GM19452 (cell line): ENCODE measurements at regions not wholly inside any gene's neighbourhood (a gene's known extent, or its start where the extent isn't known, plus 50 kb on each side); places are given as distances from the start of the nearest gene placed in this dataset.
"Not testable (repeated sequence)": the region's sequence is repeated elsewhere in the genome, so short reads cannot be mapped to it uniquely, and the experiment has no call there.

Experiments used
- ATAC-seq: cut with Tn5 transposase; IDR thresholded peaks from one replicate; pipeline ENCODE4 v1.9.1; 2021; ENCODE audit not compliant: unreplicated experiment

- ATAC-seq = no peak
These were observed 164.9 kb upstream of the AGTR1 start for GRCh38 chr3:148532774-148533173.

DNA sequence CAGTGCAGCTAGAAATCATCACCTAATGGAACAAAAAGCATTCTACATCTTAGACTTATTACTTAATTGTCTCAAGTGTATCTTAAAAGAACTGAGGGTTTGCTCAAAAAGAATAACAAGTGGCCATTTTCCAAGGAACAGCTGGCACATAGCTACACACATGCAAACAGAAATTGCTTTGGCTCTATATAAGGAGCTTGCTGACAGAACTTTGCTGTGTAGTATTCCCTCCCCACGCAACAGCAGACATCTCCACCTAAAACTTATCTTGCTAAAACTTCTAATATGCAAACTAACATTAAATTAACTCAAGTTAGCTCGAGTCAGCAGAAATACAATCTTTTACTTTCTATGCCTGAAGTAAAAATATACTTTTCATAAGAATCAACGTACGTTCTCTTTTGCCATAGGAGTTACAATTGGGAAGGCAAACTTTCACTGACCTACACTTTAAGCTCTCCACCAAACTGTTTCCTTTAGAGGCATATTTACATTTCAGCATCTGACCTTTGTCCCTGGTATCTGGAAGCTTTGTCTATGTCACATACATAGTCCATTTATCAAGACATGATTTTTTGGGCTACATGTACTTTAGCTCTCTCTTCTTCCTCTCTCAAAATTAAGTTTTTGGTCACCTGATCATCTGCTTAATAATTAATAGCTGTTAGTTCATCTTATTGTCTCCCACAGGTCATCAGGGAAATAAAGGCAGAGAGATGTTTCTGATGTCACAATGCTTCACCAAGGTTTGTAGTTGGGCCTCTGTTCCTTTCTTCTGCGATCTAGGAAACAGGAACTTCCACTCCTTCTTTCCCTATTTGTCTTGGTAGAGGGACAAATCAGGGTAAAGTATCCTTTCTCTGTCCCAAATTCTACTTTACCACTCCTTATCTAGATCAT, 163.4 kb upstream of the AGTR1 start:
- ATAC-seq = no peak

GRCh38 chr3:148535001-148535400, 162.7 kb upstream of the AGTR1 start:
- ATAC-seq = no peak

GRCh38 chr3:148540266-148540665, 157.4 kb upstream of the AGTR1 start:
- ATAC-seq = no peak

- no peak for ATAC-seq
These were observed 156.9 kb upstream of the AGTR1 start for GRCh38 chr3:148540851-148541250.

- ATAC-seq = no peak
These were observed 150.7 kb upstream of the AGTR1 start for GRCh38 chr3:148546959-148547358.

DNA sequence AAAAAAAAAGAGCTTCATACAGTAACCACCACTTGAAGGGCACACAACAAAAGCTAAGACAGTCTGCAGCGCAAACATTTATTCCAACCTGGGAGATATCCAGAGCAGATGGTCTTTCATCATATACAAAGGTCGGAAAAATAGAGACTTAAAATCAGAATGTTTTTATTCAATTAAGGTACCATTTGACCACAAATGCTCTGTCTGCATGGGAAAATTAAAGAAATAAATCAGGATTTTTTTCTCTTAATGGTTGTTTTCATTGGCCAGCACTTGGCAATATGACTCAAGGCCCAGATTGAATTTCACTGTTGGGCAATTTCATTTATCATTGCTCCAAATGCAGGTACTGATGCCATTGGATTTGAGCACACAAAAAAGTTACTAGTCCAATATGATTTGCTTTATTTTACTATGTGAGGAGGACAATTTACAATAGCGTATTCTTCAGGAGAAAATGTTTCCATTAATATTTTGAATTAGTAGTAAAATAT, 145.9 kb upstream of the AGTR1 start:
- no peak for ATAC-seq

GRCh38 chr3:148554367-148554766, 143.3 kb upstream of the AGTR1 start:
- ATAC-seq = no peak

DNA sequence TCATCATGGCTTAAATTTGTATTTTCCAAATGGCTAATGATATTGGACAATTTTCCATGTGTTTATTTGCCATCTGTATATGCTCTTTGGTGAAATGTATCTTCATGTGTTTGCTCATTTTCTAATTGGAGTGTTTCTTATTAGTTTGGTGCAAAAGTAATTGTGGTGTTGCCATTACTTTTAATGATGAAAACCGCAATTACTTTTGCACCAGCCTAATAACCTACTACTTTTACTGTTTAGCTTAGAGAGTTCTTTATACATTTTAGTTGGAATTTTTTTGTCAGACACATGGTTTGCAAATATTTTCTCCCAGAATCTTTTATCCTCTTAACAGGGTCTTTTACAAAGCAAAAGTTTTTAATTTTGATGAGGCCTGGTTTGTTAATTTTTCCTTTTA, 141.0 kb upstream of the AGTR1 start:
- ATAC-seq = no peak

DNA sequence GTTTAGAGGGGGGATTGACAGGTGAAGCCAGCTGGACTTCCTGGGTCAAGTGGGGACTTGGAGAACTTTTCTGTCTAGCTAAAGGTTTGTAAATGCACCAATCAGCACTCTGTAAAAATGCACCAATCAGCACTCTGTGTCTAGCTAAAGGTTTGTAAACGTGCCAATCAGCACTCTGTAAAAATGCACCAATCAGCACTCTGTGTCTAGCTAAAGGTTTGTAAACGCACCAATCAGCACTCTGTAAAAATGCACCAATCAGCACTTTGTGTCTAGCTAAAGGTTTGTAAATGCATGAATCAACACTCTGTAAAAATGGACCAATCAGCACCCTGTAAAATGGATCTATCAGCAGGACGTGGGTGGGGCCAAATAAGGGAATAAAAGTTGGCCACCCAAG, 120.1 kb upstream of the AGTR1 start:
- not testable (repeated sequence) for ATAC-seq

DNA sequence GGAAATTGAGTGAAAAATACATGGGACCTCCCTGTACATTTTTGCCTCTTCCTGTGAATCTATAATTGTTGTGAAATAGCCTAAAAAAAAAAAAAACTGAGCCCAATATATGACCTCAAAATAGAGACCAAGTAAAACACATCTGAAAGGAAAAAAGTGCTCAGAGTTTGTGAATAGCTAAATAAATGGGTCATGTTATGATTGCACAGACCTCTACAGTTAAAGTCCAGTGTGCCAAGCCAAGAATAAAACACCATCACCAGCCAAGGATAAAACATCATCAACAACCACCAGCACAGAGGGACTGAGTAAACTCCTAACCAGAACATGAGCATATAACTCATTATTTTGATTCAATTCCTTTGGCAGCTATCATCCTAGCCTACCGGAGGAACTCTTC, 115.6 kb upstream of the AGTR1 start:
- no peak for ATAC-seq

- ATAC-seq = no peak
These were observed 113.9 kb upstream of the AGTR1 start for GRCh38 chr3:148583793-148584192.

DNA sequence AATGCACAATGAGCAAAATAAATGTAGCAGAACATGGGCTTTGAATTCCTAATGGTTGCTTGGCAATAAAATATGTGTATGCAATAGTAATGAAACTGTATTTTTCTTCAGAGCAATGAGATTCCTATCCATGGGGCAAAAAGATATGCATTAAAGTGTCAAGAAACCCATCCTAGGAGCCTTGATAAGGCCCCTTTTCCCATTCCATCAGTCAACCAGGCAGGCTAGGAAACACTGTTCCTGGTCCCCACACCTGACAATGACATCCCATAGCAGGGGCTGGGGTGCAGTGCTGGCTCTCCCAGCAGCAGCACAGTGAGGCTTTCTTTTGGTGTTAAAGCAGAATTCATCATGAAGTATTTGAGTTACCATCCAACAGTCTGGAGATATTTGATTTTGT, 113.3 kb upstream of the AGTR1 start:
- ATAC-seq = no peak

DNA sequence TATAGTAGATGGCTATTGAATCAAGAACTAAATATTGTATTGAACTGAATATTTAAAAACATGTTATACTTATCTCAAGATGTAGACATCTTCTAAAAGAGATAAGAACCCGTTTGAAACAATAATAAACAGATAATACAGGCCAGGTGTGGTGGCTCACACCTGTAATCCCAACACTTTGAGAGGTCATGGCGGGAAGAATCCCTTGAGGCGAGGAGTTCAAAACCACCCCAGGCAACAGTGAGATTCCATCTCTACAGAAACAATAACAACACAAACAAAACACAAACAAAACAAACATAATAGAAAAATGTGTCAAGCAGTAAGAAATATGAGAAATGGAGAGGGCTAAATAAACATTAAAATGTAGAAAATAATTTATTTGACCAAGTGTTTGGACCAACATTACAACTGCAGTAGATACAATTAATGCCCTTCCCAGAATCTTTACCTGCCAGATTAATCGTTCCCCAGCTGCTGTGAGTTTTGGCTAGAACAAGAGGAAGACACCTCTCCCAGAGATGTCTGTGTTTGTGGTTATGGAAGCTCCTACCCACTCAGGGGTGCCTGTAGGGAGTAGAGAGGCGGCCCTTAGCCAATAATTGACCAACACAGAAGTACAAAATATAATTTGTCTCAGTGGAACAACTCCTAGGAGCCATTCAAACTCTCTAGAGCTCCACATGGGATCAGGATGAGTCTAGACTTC, 111.9 kb upstream of the AGTR1 start:
- ATAC-seq = no peak

DNA sequence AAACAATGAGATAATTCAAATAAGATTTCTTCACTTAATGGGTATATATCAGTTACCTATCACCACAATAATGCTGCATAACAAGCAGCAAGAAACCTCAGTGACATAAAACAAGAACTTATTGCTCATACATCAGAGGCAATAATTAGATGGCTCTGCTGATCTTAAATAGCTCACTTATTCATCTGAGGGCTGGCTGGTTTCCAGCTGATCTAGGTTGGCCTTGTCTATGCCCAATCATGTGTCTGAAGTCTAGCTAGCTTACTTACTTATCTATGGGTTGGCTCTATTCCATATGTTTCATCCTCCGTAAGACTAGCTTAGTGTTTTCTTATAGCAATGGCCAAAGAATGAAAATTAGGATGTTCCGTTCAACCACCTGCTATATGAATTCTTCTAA, 109.4 kb upstream of the AGTR1 start:
- no peak for ATAC-seq

DNA sequence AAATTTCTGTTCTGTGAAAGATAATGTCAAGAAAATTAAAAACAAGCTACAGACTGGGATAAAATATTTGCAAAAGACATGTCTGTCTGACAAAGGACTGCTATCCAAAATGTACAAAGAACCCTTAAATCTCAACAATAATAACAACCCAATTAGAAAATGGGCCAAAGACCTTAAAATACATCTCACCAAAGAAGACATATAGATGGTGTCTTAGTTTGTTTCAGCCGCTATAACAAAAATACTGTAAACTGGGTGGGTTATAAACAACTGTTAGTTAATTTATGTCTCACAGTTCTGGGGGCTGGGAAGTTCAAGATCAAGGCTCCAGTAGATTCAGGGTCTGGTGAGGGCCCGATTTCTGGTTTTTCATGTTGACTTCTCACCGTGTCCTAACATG, 106.2 kb upstream of the AGTR1 start:
- ATAC-seq = no peak

DNA sequence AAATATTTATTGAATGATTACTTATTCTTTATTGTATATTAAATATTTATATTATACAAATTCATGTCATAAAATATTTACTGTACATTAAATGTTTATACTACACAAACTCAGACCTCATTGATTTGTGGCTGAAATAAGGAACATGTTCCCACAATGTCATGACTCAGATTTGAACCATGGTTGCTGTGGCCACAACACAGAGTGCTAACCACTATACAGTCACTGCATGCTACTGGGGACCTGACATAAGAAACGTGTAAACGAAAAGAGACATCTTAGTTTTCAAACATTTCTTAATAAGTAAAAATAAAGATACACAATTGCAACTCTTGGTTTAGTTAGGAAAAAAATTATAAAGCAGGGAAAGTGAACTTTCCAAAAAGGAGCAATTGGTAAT, 99.1 kb upstream of the AGTR1 start:
- no peak for ATAC-seq

- ATAC-seq = no peak
These were observed 98.2 kb upstream of the AGTR1 start for GRCh38 chr3:148599481-148599880.

DNA sequence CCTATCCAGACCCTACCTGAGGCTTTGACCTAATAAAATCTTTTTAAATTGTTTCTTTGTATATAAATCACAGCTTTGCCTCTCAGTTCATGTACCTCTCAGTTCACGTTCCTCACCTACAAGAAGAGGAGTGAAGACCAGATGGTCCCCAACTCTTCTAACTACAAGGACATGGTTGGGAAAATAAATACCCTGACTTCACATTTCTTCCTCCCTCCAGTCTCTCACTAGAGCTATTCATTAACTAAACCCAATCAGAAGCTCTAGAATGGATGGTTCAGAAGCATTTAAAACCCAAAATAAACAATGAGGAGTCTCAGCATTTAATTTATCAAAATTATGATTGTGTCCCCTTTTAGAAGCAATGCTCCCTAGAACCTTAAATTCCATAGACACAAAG, 97.3 kb upstream of the AGTR1 start:
- no peak for ATAC-seq

- ATAC-seq = no peak
These were observed 96.6 kb upstream of the AGTR1 start for GRCh38 chr3:148600902-148601765.
